CD4-positive, alpha-beta T cell (primary cell): ENCODE measurements at regions not wholly inside any gene's neighbourhood (a gene's known extent, or its start where the extent isn't known, plus 50 kb on each side); places are given as distances from the start of the nearest gene placed in this dataset.

Experiments
- ATAC-seq: fragments of 200-7000 bp; cut with Tn5 transposase; one replicate; pipeline ENCODE4 v1.10.0; 2022; ENCODE audit warnings: mild to moderate bottlenecking; ENCODE audit not compliant: poor library complexity
- CTCF ChIA-PET: fragments of 350-600 bp; sonication (Branson Sonifier 250); formaldehyde crosslinking; loops from one replicate; lab custom pipeline; 2021; ENCODE audit warnings: antibody characterized with exemption, inconsistent platforms; lab: Charles Lee
- POLR2A ChIA-PET: fragments of 350-600 bp; sonication (Branson Sonifier 250); formaldehyde crosslinking; loops from one replicate; lab custom pipeline; 2021; ENCODE audit warnings: antibody characterized with exemption, inconsistent platforms; lab: Charles Lee
- DNase-seq, 14 experiments: peaks; one replicate each; pipeline ENCODE4 v3.0.0-alpha.2; 2013 to 2020; ENCODE audit warnings: mixed read lengths in 2 of 14
- H3K27ac ChIP-seq, 2 donors: one replicate each; pipeline versions ENCODE4 v1.5.1 to v1.7.0; 2013; ENCODE audit warnings: low read length in 2 of 2, low read depth in 1 of 2, mild to moderate bottlenecking in 1 of 2
- H3K27me3 ChIP-seq, 2 experiments: 1 replicate in 1 of 2; 2 replicates in 1 of 2; pipeline versions ENCODE4 v1.6.1 to v1.7.0; 2013; ENCODE audit warnings: low read length in 2 of 2, control low read depth in 1 of 2, mild to moderate bottlenecking in 1 of 2, moderate library complexity in 1 of 2; ENCODE audit not compliant: insufficient read depth in 2 of 2, control insufficient read depth in 1 of 2
- H3K36me3 ChIP-seq: one replicate; pipeline ENCODE4 v1.6.1; 2013; ENCODE audit warnings: low read length, control low read depth; ENCODE audit not compliant: insufficient read depth
- H3K4me1 ChIP-seq: one replicate; pipeline ENCODE4 v1.6.1; 2013; ENCODE audit warnings: low read length, control low read depth; ENCODE audit not compliant: insufficient read depth
- H3K4me3 ChIP-seq: one replicate; pipeline ENCODE4 v1.5.1; 2013; ENCODE audit warnings: mild to moderate bottlenecking, low read length, moderate library complexity
- H3K9me3 ChIP-seq, 2 experiments: 1 replicate in 1 of 2; 2 replicates in 1 of 2; pipeline versions ENCODE4 v1.6.1 to v1.7.0; 2013; ENCODE audit warnings: low read length in 2 of 2, mild to moderate bottlenecking in 2 of 2, control low read depth in 1 of 2, moderate library complexity in 1 of 2; ENCODE audit not compliant: control insufficient read depth in 1 of 2, insufficient read depth in 1 of 2
- H3K27ac Mint-ChIP-seq: one replicate; pipeline ENCODE4 v1.8.0; 2020; ENCODE audit warnings: mixed read lengths
- H3K27me3 Mint-ChIP-seq: one replicate; pipeline ENCODE4 v1.8.0; 2021; ENCODE audit warnings: mixed read lengths
- H3K36me3 Mint-ChIP-seq: one replicate; pipeline ENCODE4 v1.8.0; 2021; ENCODE audit warnings: low read depth, mixed read lengths
- H3K4me1 Mint-ChIP-seq: one replicate; pipeline ENCODE4 v1.8.0; 2021; ENCODE audit warnings: low read depth, mixed read lengths
- H3K4me3 Mint-ChIP-seq: one replicate; pipeline ENCODE4 v1.8.0; 2020; ENCODE audit warnings: mild to moderate bottlenecking, mixed read lengths
- H3K9me3 Mint-ChIP-seq: one replicate; pipeline ENCODE4 v1.8.0; 2020; ENCODE audit warnings: mixed read lengths
- CTCF ChIP-seq: fragments of 200-600 bp; IDR thresholded peaks from one replicate; pipeline ENCODE4 v1.8.0; 2022; ENCODE audit warnings: antibody characterized with exemption, mild to moderate bottlenecking
- intact Hi-C, 2 experiments: fragments of 100-400 bp; cut with DNase I in 1 of 2; cut with micrococcal nuclease in 1 of 2; formaldehyde crosslinking; loops; one replicate each; pipeline versions ENCODE4 v1.15.1 to v1.9.0; 2023 to 2025; cut with DNase I, micrococcal nuclease

GRCh38 chrX:71846429-71846828 is 64.2 kb upstream of the NHSL2 start:
- Mint-ChIP-seq H3K4me3 (no peak overlapping the region), H3K27ac (no peak overlapping the region), H3K4me1 (no peaks in the 10 kb centered on the region), H3K9me3 (no peaks in the 10 kb centered on the region), H3K27me3 (peaks cover 3% of the 10 kb centered on the region), H3K36me3 (no peaks in the 10 kb centered on the region)
- POLR2A ChIA-PET: no interaction called here
- H3K4me3 ChIP-seq: no peak overlapping the region
- H3K9me3 ChIP-seq: no peaks in the 10 kb centered on the region
- intact Hi-C loops: no loop called here
- CTCF ChIA-PET: no interaction called here
- no peak for TF ChIP-seq CTCF
- H3K27ac ChIP-seq: no peak overlapping the region
- ATAC-seq (no peak), DNase-seq (no peak)
- no peaks in the 10 kb centered on the region for H3K4me1 ChIP-seq
- H3K27me3 ChIP-seq: no peaks in the 10 kb centered on the region
- H3K36me3 ChIP-seq: no peaks in the 10 kb centered on the region

- no peak for TF ChIP-seq CTCF
- intact Hi-C loops: no loop called here
- H3K27me3 Mint-ChIP-seq: peaks cover 3% of the 10 kb centered on the region
- no peaks in the 10 kb centered on the region for H3K9me3 Mint-ChIP-seq
- H3K36me3 ChIP-seq: no peaks in the 10 kb centered on the region
- no peaks in the 10 kb centered on the region for H3K4me1 ChIP-seq
- no peak overlapping the region for H3K27ac ChIP-seq
- no peaks in the 10 kb centered on the region for H3K9me3 ChIP-seq
- ATAC-seq: no peak
- DNase-seq: no peak
- CTCF ChIA-PET: no interaction called here
- no peak overlapping the region for H3K27ac Mint-ChIP-seq
- POLR2A ChIA-PET: no interaction called here
- H3K4me3 ChIP-seq: no peak overlapping the region
- no peaks in the 10 kb centered on the region for H3K4me1 Mint-ChIP-seq
- H3K27me3 ChIP-seq: no peaks in the 10 kb centered on the region
- no peak overlapping the region for H3K4me3 Mint-ChIP-seq
- H3K36me3 Mint-ChIP-seq: no peaks in the 10 kb centered on the region
These were observed 58.5 kb upstream of the NHSL2 start for GRCh38 chrX:71852182-71852581.

GRCh38 chrX:71859637-71860036 is 51.0 kb upstream of the NHSL2 start:
- H3K27ac ChIP-seq: no peak overlapping the region
- H3K27me3 ChIP-seq: no peaks in the 10 kb centered on the region
- no peaks in the 10 kb centered on the region for H3K9me3 ChIP-seq
- Mint-ChIP-seq H3K27me3 (no peaks in the 10 kb centered on the region), H3K36me3 (no peaks in the 10 kb centered on the region), H3K4me1 (no peaks in the 10 kb centered on the region), H3K27ac (no peak overlapping the region), H3K9me3 (no peaks in the 10 kb centered on the region), H3K4me3 (no peak overlapping the region)
- no peaks in the 10 kb centered on the region for H3K36me3 ChIP-seq
- ChIA-PET POLR2A (no interaction called here), CTCF (interaction anchor here (0.7 kb wide), 1 partner anchor 189 kb away, joined by 3 read pairs; no protein-coding TSS in a partner anchor)
- TF ChIP-seq CTCF: peak; percentile 64
- H3K4me1 ChIP-seq: no peaks in the 10 kb centered on the region
- ATAC-seq (no peak), DNase-seq (peak in 11 of 14 experiments; percentile 1 to 60 (median 14))
- intact Hi-C loops: loop anchor here (1.0 kb wide), 2 partner anchors 186 to 189 kb away; no protein-coding TSS in a partner anchor
- no peak overlapping the region for H3K4me3 ChIP-seq
